ENCODE measurements at regions not wholly inside any gene's neighbourhood (a gene's known extent, or its start where the extent isn't known, plus 50 kb on each side); places are given as distances from the start of the nearest gene placed in this dataset.
"Not testable (repeated sequence)": the region's sequence is repeated elsewhere in the genome, so short reads cannot be mapped to it uniquely, and the experiment has no call there.

- H3K4me3 ChIP-seq (ENCODE audit: low read depth, low read length), result no peak overlapping the region
- no peak for DNase-seq (ENCODE audit: low read depth)
- TF ChIP-seq CTCF (conservative IDR thresholded peaks at IDR 0.05; ENCODE audit: low read depth, low read length), result no peak
Measured at GRCh38 chr4:54596201-54596600, 61.6 kb upstream of the KIT start.

GRCh38 chr4:54597678-54598077 lies 60.1 kb upstream of the KIT start:
- DNase-seq (ENCODE audit: low read depth); H3K4me3 ChIP-seq (ENCODE audit: low read depth, low read length): not testable (repeated sequence)

- not testable (repeated sequence) for H3K4me3 ChIP-seq (ENCODE audit: low read depth, low read length); DNase-seq (ENCODE audit: low read depth)
Measured at GRCh38 chr4:54602175-54602574, 55.6 kb upstream of the KIT start.

GRCh38 chr4:54607067-54607466 lies 50.7 kb upstream of the KIT start:
- no peak overlapping the region for H3K4me3 ChIP-seq (ENCODE audit: low read depth, low read length)
- no peak for DNase-seq (ENCODE audit: low read depth)
- no peak for TF ChIP-seq CTCF (conservative IDR thresholded peaks at IDR 0.05; ENCODE audit: low read depth, low read length)

GRCh38 chr4:54607521-54607920 lies 50.2 kb upstream of the KIT start:
- TF ChIP-seq CTCF (conservative IDR thresholded peaks at IDR 0.05; ENCODE audit: low read depth, low read length), result no peak
- no peak overlapping the region for H3K4me3 ChIP-seq (ENCODE audit: low read depth, low read length)
- no peak for DNase-seq (ENCODE audit: low read depth)
